ENCODE measurements at regions not wholly inside any gene's neighbourhood (a gene's known extent, or its start where the extent isn't known, plus 50 kb on each side); places are given as distances from the start of the nearest gene placed in this dataset.

- TF ChIP-seq, protein P1, sequence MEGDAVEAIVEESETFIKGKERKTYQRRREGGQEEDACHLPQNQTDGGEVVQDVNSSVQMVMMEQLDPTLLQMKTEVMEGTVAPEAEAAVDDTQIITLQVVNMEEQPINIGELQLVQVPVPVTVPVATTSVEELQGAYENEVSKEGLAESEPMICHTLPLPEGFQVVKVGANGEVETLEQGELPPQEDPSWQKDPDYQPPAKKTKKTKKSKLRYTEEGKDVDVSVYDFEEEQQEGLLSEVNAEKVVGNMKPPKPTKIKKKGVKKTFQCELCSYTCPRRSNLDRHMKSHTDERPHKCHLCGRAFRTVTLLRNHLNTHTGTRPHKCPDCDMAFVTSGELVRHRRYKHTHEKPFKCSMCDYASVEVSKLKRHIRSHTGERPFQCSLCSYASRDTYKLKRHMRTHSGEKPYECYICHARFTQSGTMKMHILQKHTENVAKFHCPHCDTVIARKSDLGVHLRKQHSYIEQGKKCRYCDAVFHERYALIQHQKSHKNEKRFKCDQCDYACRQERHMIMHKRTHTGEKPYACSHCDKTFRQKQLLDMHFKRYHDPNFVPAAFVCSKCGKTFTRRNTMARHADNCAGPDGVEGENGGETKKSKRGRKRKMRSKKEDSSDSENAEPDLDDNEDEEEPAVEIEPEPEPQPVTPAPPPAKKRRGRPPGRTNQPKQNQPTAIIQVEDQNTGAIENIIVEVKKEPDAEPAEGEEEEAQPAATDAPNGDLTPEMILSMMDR (IDR thresholded peaks at IDR 0.05; ENCODE audit: low read depth, low read length), result no peak
- no peak for TF ChIP-seq EZH2phosphoT487 (IDR thresholded peaks at IDR 0.05; ENCODE audit: low read depth)
These were observed 1288.7 kb downstream of the CNTNAP5 start for GRCh38 chr2:125313806-125314205.
